ENCODE measurements at regions not wholly inside any gene's neighbourhood (a gene's known extent, or its start where the extent isn't known, plus 50 kb on each side); places are given as distances from the start of the nearest gene placed in this dataset.

DNA sequence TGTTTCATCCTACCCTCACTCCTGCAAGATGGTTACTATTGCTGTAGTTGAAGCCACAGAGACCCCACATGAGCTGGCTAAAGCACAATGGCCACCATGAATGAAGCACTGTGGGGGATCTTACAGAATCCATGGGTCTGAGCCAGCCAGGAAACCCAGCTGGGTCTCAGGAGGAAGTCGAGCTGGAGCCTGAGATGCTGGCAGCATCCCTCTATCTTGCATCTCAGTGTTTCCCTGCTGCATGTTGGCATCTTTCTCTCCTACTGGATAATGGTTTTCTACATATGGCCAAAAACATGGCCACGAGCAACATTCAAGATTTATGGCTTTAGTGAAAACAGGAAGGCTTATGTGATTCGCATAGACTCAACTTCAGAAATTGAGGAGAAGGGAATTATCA is 219.3 kb upstream of the SNX19 start:
- Mint-ChIP-seq H3K36me3 (ENCODE audit: insufficient read depth in 1 of 3, low read depth in 3 of 3) (no peaks in the 10 kb centered on the region; a peak in 2 of 7 replicates), H3K4me3 (no peak overlapping the region), H3K4me1 (0 out of 4 replicates have a peak, but pooled peaks cover 0 to 2% of the 10 kb centered on the region in 2 experiments), H3K9me3 (no peaks in the 10 kb centered on the region; a peak in 1 of 5 replicates), H3K27ac (no peak overlapping the region), H3K27me3 (ENCODE audit: low read depth) (peaks cover 3% of the 10 kb centered on the region; the same call in 1 of the 2 replicates)
- TF ChIP-seq, protein P1, sequence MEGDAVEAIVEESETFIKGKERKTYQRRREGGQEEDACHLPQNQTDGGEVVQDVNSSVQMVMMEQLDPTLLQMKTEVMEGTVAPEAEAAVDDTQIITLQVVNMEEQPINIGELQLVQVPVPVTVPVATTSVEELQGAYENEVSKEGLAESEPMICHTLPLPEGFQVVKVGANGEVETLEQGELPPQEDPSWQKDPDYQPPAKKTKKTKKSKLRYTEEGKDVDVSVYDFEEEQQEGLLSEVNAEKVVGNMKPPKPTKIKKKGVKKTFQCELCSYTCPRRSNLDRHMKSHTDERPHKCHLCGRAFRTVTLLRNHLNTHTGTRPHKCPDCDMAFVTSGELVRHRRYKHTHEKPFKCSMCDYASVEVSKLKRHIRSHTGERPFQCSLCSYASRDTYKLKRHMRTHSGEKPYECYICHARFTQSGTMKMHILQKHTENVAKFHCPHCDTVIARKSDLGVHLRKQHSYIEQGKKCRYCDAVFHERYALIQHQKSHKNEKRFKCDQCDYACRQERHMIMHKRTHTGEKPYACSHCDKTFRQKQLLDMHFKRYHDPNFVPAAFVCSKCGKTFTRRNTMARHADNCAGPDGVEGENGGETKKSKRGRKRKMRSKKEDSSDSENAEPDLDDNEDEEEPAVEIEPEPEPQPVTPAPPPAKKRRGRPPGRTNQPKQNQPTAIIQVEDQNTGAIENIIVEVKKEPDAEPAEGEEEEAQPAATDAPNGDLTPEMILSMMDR (conservative IDR thresholded peaks at IDR 0.05), result no peak
- Histone ChIP-seq H2BK20ac (ENCODE audit: low read depth, low read length, poor library complexity, severe bottlenecking) (no peak overlapping the region), H2BK5ac (ENCODE audit: insufficient read length, low read length) (no peak overlapping the region), H3K14ac (ENCODE audit: insufficient read depth, low read length) (no peak overlapping the region), H2BK12ac (ENCODE audit: insufficient read length, low read depth, low read length) (no peak overlapping the region), H3K4me1 (ENCODE audit: insufficient read depth, low read length) (peaks cover 4% of the 10 kb centered on the region; the same call in 1 of the 2 replicates), H2AFZ (ENCODE audit: low read length) (no peak overlapping the region), H4K8ac (replicated peaks; ENCODE audit: insufficient read length, low read depth, low read length) (no peak overlapping the region), H3K27me3 (ENCODE audit: insufficient read depth, low read length) (no peaks in the 10 kb centered on the region), H3T11ph (ENCODE audit: low read length) (no peak overlapping the region), H3K4ac (ENCODE audit: low read depth, low read length) (no peak overlapping the region), H3K27ac (ENCODE audit: insufficient read length, low read depth, low read length) (no peak overlapping the region), H3K79me1 (ENCODE audit: insufficient read depth, low read depth, low read length, poor library complexity, severe bottlenecking) (no peaks in the 10 kb centered on the region), H3K56ac (ENCODE audit: insufficient read length, low read depth, low read length) (no peak overlapping the region), H4K91ac (ENCODE audit: insufficient read length, low read depth, low read length) (no peak overlapping the region), H2AK5ac (ENCODE audit: insufficient read length, low read length) (no peak overlapping the region), H3K9me3 (ENCODE audit: control insufficient read depth, low read depth, low read length) (no peaks in the 10 kb centered on the region), H4K20me1 (ENCODE audit: control insufficient read depth, insufficient read depth, insufficient read length) (no peaks in the 10 kb centered on the region), H3K9ac (ENCODE audit: extremely low read depth, insufficient read length, low read length) (no peak overlapping the region), H4K5ac (ENCODE audit: insufficient read length, low read depth, low read length) (no peak overlapping the region), H3K18ac (ENCODE audit: insufficient read length, low read depth, low read length) (no peak overlapping the region), H3K79me2 (ENCODE audit: insufficient read depth, low read length) (no peaks in the 10 kb centered on the region), H3K23ac (ENCODE audit: insufficient read length, low read depth, low read length) (no peak overlapping the region), H2BK120ac (ENCODE audit: low read depth, low read length, poor library complexity, severe bottlenecking) (no peak overlapping the region), H2BK15ac (ENCODE audit: low read depth, low read length) (no peak overlapping the region), H3K4me2 (ENCODE audit: insufficient read depth, insufficient read length, low read length) (no peak overlapping the region), H3K23me2 (ENCODE audit: insufficient read length, low read depth, low read length, poor library complexity, severe bottlenecking) (no peaks in the 10 kb centered on the region)
- no peak for DNase-seq
- WGBS (ENCODE audit: extremely low coverage, insufficient read length, low lambda C conversion rate), result no CpG with 5 or more reads among the region's 3 CpGs

Measured in H9 (cell line).